GM23248 (cell line): ENCODE measurements at regions not wholly inside any gene's neighbourhood (a gene's known extent, or its start where the extent isn't known, plus 50 kb on each side); places are given as distances from the start of the nearest gene placed in this dataset.

Experiments used
- EZH2 ChIP-seq: fragments of 200-600 bp; sonication (generic); IDR thresholded peaks from 2 replicates; pipeline ENCODE4 v1.6.1; 2018; ENCODE audit warnings: antibody characterized with exemption, mild to moderate bottlenecking; ENCODE audit not compliant: insufficient read depth, poor library complexity, severe bottlenecking
- EZH2phosphoT487 ChIP-seq: fragments of 200-600 bp; sonication (generic); IDR thresholded peaks from 2 replicates; pipeline ENCODE4 v1.6.1; 2018; ENCODE audit warnings: antibody characterized with exemption, moderate library complexity, mild to moderate bottlenecking, low read depth; ENCODE audit not compliant: insufficient read depth

GRCh38 chr4:114538012-114538617, 60.5 kb upstream of the UGT8 start:
- TF ChIP-seq EZH2phosphoT487, result no peak
- no peak for TF ChIP-seq EZH2
